ENCODE measurements at regions not wholly inside any gene's neighbourhood (a gene's known extent, or its start where the extent isn't known, plus 50 kb on each side); places are given as distances from the start of the nearest gene placed in this dataset.

- H3K4me1 ChIP-seq (ENCODE audit: control insufficient read depth, insufficient read depth, low read length), result peaks cover 9% of the 10 kb centered on the region
- H3K4me3 ChIP-seq (ENCODE audit: low read depth, low read length), result no peak overlapping the region
Measured at GRCh38 chr3:126264381-126264780, 84.0 kb upstream of the ALDH1L1 start.

GRCh38 chr3:126263971-126264370, 83.6 kb upstream of the ALDH1L1 start:
- H3K9ac ChIP-seq (ENCODE audit: low read depth, low read length), result no peak overlapping the region
- peaks cover 14% of the 10 kb centered on the region for H3K27me3 ChIP-seq (ENCODE audit: control insufficient read depth, insufficient read depth, low read length)
- no peak overlapping the region for H3K4me3 ChIP-seq (ENCODE audit: low read depth, low read length)
- H3K4me1 ChIP-seq (ENCODE audit: control insufficient read depth, insufficient read depth, low read length), result peaks cover 9% of the 10 kb centered on the region
- H3K9me3 ChIP-seq (ENCODE audit: control insufficient read depth, insufficient read depth, low read length), result no peaks in the 10 kb centered on the region
- H3K36me3 ChIP-seq (ENCODE audit: control insufficient read depth, insufficient read depth, low read length), result no peaks in the 10 kb centered on the region

More at GRCh38 chr3:126264381-126264780, 84.0 kb upstream of the ALDH1L1 start:
- H3K27me3 ChIP-seq (ENCODE audit: control insufficient read depth, insufficient read depth, low read length), result peaks cover 14% of the 10 kb centered on the region
- no peaks in the 10 kb centered on the region for H3K9me3 ChIP-seq (ENCODE audit: control insufficient read depth, insufficient read depth, low read length)
- no peaks in the 10 kb centered on the region for H3K36me3 ChIP-seq (ENCODE audit: control insufficient read depth, insufficient read depth, low read length)
- no peak overlapping the region for H3K9ac ChIP-seq (ENCODE audit: low read depth, low read length)

DNA sequence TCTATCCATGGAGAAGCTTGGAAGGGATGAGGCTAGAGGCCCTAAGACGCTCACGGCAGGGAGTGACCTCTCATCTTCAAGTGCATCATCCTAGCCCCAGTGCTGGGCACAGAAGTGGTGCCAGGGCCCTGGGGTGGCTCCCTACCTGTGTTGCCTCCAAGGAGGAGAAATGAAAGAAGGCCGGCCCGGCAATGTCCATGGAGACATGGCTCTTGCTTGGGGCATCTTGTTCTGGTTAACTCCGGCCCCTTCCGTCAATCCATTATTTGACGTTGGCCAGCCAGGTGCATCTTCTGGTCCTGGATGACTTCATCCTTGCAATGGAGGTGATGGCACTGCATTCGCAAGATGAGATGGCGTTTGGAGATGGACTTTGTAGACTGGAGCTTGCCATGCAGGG, 83.2 kb upstream of the ALDH1L1 start:
- H3K4me1 ChIP-seq (ENCODE audit: control insufficient read depth, insufficient read depth, low read length), result peaks cover 9% of the 10 kb centered on the region
- no peaks in the 10 kb centered on the region for H3K9me3 ChIP-seq (ENCODE audit: control insufficient read depth, insufficient read depth, low read length)
- H3K27me3 ChIP-seq (ENCODE audit: control insufficient read depth, insufficient read depth, low read length), result peaks cover 14% of the 10 kb centered on the region
- H3K4me3 ChIP-seq (ENCODE audit: low read depth, low read length), result no peak overlapping the region
- no peak overlapping the region for H3K9ac ChIP-seq (ENCODE audit: low read depth, low read length)
- no peaks in the 10 kb centered on the region for H3K36me3 ChIP-seq (ENCODE audit: control insufficient read depth, insufficient read depth, low read length)

DNA sequence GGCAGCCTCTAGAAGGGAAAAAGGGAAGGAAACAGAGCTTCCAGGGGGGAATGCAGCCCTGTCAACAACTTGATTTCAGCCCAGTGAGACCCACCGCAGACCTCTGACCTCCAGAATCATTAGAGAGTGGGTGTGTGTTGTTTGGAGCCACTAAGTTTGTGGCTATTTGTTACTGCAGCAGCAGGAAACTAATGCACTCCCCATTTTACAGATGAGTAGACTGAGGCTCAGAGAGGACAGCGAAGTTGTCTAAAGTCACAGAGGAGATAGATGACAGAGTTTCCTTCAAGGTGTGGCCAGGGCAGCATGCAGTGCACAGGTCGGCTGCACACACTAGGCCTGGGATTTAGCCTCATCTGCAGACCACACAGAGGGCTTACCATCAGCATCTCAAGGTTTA, 81.8 kb upstream of the ALDH1L1 start:
- no peaks in the 10 kb centered on the region for H3K36me3 ChIP-seq (ENCODE audit: control insufficient read depth, insufficient read depth, low read length)
- no peak overlapping the region for H3K4me3 ChIP-seq (ENCODE audit: low read depth, low read length)
- no peaks in the 10 kb centered on the region for H3K9me3 ChIP-seq (ENCODE audit: control insufficient read depth, insufficient read depth, low read length)
- no peak overlapping the region for H3K9ac ChIP-seq (ENCODE audit: low read depth, low read length)
- H3K4me1 ChIP-seq (ENCODE audit: control insufficient read depth, insufficient read depth, low read length), result peaks cover 7% of the 10 kb centered on the region
- H3K27me3 ChIP-seq (ENCODE audit: control insufficient read depth, insufficient read depth, low read length), result peaks cover 6% of the 10 kb centered on the region

DNA sequence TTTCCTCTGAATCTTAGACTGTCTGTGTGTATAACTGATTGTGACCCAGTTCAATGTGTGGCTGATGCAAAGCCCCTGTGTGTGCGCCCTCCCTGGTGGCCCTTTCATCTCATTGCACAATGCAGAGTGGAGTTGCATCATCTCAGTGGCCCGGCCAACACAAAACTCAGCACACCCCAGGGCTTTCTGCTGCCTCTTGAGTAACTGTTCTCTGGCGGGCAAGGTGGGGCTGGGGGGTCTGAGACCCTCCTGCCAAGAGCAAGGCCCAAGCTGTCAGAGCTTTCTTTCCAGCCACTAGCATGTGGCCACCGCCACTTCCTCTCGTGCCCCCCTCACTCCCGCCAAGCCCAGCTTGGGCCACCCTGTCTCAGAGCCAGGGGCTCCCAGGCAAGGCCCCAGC, 80.7 kb upstream of the ALDH1L1 start:
- Histone ChIP-seq H3K9ac (ENCODE audit: low read depth, low read length) (no peak overlapping the region), H3K9me3 (ENCODE audit: control insufficient read depth, insufficient read depth, low read length) (no peaks in the 10 kb centered on the region), H3K27me3 (ENCODE audit: control insufficient read depth, insufficient read depth, low read length) (peaks cover 2% of the 10 kb centered on the region), H3K36me3 (ENCODE audit: control insufficient read depth, insufficient read depth, low read length) (no peaks in the 10 kb centered on the region), H3K4me3 (ENCODE audit: low read depth, low read length) (no peak overlapping the region), H3K4me1 (ENCODE audit: control insufficient read depth, insufficient read depth, low read length) (peaks cover 4% of the 10 kb centered on the region)

DNA sequence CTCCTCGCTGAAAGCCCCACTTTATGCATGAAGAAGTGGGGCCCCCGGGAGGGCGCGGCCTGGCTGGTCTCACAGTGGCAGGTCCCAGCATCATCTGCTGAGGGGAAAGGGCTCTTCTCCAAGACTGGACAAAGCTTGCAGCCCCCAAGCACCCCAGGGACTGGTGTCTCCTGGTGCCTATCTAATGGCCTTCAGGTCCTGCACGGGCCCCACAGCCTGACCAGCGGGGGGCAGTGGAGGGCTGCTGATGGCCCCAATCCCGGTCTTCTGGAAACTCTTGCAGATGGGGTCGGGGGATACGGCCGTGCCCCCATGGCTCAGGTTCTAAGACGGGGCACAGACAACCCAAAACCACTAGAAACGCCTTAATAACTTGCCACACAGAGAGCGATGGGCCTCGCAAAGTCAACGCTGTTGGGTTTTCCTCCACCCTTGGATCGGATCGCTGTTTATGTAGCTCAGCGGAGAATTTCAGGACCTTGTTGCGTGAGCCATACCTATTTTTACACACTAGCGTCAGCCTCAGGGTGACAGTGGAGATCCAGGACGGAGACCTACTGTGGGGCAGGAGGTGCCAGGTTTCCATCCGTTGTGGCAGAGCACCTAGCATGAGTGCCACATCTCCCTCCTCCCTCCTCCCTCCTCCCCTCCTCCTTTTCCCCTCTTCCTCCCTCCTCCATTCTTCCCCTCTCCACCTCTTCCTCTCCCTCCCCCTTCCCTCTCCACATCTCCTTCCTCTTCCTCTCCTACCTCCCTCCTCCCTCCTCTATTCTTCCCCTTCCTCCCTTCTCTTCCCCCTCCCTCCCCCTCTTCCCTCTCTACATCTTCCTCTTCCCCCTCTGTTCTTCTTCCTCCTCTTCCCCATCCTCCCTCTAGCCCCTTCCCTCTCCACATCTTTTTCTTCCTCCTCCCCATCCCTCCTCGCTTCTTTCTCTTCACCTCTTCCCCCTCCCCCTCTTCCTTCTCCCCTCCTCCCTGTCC, 79.3 kb upstream of the ALDH1L1 start:
- Histone ChIP-seq H3K9me3 (ENCODE audit: control insufficient read depth, insufficient read depth, low read length) (no peaks in the 10 kb centered on the region), H3K9ac (ENCODE audit: low read depth, low read length) (no peak overlapping the region), H3K4me1 (ENCODE audit: control insufficient read depth, insufficient read depth, low read length) (no peaks in the 10 kb centered on the region), H3K27me3 (ENCODE audit: control insufficient read depth, insufficient read depth, low read length) (peaks cover 2% of the 10 kb centered on the region), H3K36me3 (ENCODE audit: control insufficient read depth, insufficient read depth, low read length) (no peaks in the 10 kb centered on the region), H3K4me3 (ENCODE audit: low read depth, low read length) (peak overlapping the region; percentile 12)

DNA sequence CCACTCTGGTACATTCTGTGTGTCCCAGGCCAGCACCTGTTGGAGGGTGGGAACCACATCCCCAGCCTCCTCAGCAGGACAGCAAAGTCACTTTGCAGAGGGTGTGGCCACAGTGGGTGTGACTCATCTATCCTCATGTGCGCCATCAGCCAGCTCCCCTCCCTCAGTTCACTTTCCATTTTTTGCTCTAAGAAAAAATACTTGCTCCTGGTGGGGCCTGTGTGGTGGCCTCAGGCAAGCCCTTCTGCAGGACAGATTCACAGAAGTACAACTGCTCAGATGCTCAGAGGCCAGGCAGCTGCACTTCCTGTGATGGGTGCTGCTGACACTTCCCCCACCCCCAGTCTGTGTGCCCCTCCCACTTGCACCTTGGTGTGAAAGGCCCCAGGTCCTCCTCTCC, 78.3 kb upstream of the ALDH1L1 start:
- Histone ChIP-seq H3K9ac (ENCODE audit: low read depth, low read length) (no peak overlapping the region), H3K9me3 (ENCODE audit: control insufficient read depth, insufficient read depth, low read length) (no peaks in the 10 kb centered on the region), H3K4me1 (ENCODE audit: control insufficient read depth, insufficient read depth, low read length) (no peaks in the 10 kb centered on the region), H3K27me3 (ENCODE audit: control insufficient read depth, insufficient read depth, low read length) (peaks cover 2% of the 10 kb centered on the region), H3K4me3 (ENCODE audit: low read depth, low read length) (no peak overlapping the region), H3K36me3 (ENCODE audit: control insufficient read depth, insufficient read depth, low read length) (no peaks in the 10 kb centered on the region)

- Histone ChIP-seq H3K27me3 (ENCODE audit: control insufficient read depth, insufficient read depth, low read length) (no peaks in the 10 kb centered on the region), H3K36me3 (ENCODE audit: control insufficient read depth, insufficient read depth, low read length) (no peaks in the 10 kb centered on the region), H3K9ac (ENCODE audit: low read depth, low read length) (no peak overlapping the region), H3K4me1 (ENCODE audit: control insufficient read depth, insufficient read depth, low read length) (no peaks in the 10 kb centered on the region), H3K9me3 (ENCODE audit: control insufficient read depth, insufficient read depth, low read length) (no peaks in the 10 kb centered on the region), H3K4me3 (ENCODE audit: low read depth, low read length) (no peak overlapping the region)
Measured at GRCh38 chr3:126257984-126258383, 77.6 kb upstream of the ALDH1L1 start.

GRCh38 chr3:126257174-126257573, 76.8 kb upstream of the ALDH1L1 start:
- Histone ChIP-seq H3K27me3 (ENCODE audit: control insufficient read depth, insufficient read depth, low read length) (no peaks in the 10 kb centered on the region), H3K4me3 (ENCODE audit: low read depth, low read length) (no peak overlapping the region), H3K9me3 (ENCODE audit: control insufficient read depth, insufficient read depth, low read length) (no peaks in the 10 kb centered on the region), H3K4me1 (ENCODE audit: control insufficient read depth, insufficient read depth, low read length) (no peaks in the 10 kb centered on the region), H3K36me3 (ENCODE audit: control insufficient read depth, insufficient read depth, low read length) (no peaks in the 10 kb centered on the region), H3K9ac (ENCODE audit: low read depth, low read length) (no peak overlapping the region)

DNA sequence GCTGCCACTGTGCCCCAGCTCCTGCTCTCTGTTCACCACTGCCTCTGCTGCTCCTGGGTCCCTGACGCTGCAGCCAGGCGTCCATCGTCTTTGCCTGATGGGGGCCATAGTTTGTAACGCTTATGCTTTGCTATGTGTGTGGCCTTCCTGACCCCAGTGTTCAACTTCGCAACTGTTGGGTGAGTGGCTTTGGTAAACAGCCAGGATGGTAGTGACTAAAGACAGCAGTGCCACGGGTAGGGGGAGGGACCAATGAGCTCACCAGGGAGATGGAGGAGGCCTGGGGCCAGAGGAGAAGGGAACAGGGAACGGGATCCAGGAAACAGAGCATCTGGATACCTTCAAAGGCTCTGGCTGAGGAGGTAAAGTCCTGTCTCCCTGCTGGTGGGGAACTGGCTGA, 75.9 kb upstream of the ALDH1L1 start:
- Histone ChIP-seq H3K9ac (ENCODE audit: low read depth, low read length) (no peak overlapping the region), H3K9me3 (ENCODE audit: control insufficient read depth, insufficient read depth, low read length) (no peaks in the 10 kb centered on the region), H3K36me3 (ENCODE audit: control insufficient read depth, insufficient read depth, low read length) (no peaks in the 10 kb centered on the region), H3K27me3 (ENCODE audit: control insufficient read depth, insufficient read depth, low read length) (no peaks in the 10 kb centered on the region), H3K4me3 (ENCODE audit: low read depth, low read length) (no peak overlapping the region), H3K4me1 (ENCODE audit: control insufficient read depth, insufficient read depth, low read length) (no peaks in the 10 kb centered on the region)

- no peak overlapping the region for H3K4me3 ChIP-seq (ENCODE audit: low read depth, low read length)
- no peaks in the 10 kb centered on the region for H3K4me1 ChIP-seq (ENCODE audit: control insufficient read depth, insufficient read depth, low read length)
- H3K9me3 ChIP-seq (ENCODE audit: control insufficient read depth, insufficient read depth, low read length), result no peaks in the 10 kb centered on the region
- H3K27me3 ChIP-seq (ENCODE audit: control insufficient read depth, insufficient read depth, low read length), result no peaks in the 10 kb centered on the region
- H3K36me3 ChIP-seq (ENCODE audit: control insufficient read depth, insufficient read depth, low read length), result no peaks in the 10 kb centered on the region
- H3K9ac ChIP-seq (ENCODE audit: low read depth, low read length), result no peak overlapping the region
Measured at GRCh38 chr3:126253072-126253471, 72.7 kb upstream of the ALDH1L1 start.

DNA sequence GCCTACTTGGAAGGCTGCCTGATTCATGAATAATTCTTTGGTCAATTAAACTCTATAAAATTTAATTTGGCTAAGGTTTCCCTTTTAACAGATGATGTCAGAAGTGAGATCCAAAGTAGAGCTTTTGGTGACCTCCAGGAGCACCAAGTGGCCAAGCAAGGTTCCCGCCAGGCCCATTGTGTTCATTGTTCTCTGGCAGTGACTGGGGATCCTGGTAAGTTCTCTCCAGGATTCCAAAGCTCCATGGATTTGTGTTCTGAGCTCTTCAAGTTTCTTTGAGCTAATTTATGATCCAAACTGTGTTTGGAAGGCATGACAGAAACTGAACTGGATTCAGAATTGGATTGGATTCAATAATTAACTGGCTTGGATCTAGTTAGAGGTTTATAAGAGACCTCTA, 72.0 kb upstream of the ALDH1L1 start:
- Histone ChIP-seq H3K36me3 (ENCODE audit: control insufficient read depth, insufficient read depth, low read length) (no peaks in the 10 kb centered on the region), H3K4me1 (ENCODE audit: control insufficient read depth, insufficient read depth, low read length) (no peaks in the 10 kb centered on the region), H3K9me3 (ENCODE audit: control insufficient read depth, insufficient read depth, low read length) (no peaks in the 10 kb centered on the region), H3K4me3 (ENCODE audit: low read depth, low read length) (no peak overlapping the region), H3K9ac (ENCODE audit: low read depth, low read length) (no peak overlapping the region), H3K27me3 (ENCODE audit: control insufficient read depth, insufficient read depth, low read length) (no peaks in the 10 kb centered on the region)
